Embryonic facial prominence (tissue), 1 donor: ENCODE measurements at regions not wholly inside any gene's neighbourhood (a gene's known extent, or its start where the extent isn't known, plus 50 kb on each side); places are given as distances from the start of the nearest gene placed in this dataset.
"Not testable (repeated sequence)": the region's sequence is repeated elsewhere in the genome, so short reads cannot be mapped to it uniquely, and the experiment has no call there.

Experiments
- DNase-seq: peaks from one replicate; pipeline ENCODE4 v3.0.0-alpha.2; 2016; ENCODE audit errors: extremely low spot score

GRCh38 chr2:125593036-125593435 is 1062.9 kb upstream of the GYPC start:
- DNase-seq: no peak

GRCh38 chr2:125596612-125597011 is 1059.3 kb upstream of the GYPC start:
- DNase-seq: no peak

- DNase-seq: no peak
These were observed 1040.5 kb upstream of the GYPC start for GRCh38 chr2:125615438-125615837.

GRCh38 chr2:125630377-125630776 is 1025.6 kb upstream of the GYPC start:
- DNase-seq: no peak

- DNase-seq: no peak
These were observed 1021.3 kb upstream of the GYPC start for GRCh38 chr2:125634662-125635061.

GRCh38 chr2:125638345-125638744 is 1017.6 kb upstream of the GYPC start:
- DNase-seq: no peak

GRCh38 chr2:125642032-125642431 is 1013.9 kb upstream of the GYPC start:
- no peak for DNase-seq

GRCh38 chr2:125643128-125643527 is 1012.8 kb upstream of the GYPC start:
- no peak for DNase-seq

GRCh38 chr2:125643585-125643984 is 1012.4 kb upstream of the GYPC start:
- DNase-seq: no peak

GRCh38 chr2:125644257-125644656 is 1011.7 kb upstream of the GYPC start:
- DNase-seq: no peak

GRCh38 chr2:125652280-125652679 is 1003.7 kb upstream of the GYPC start:
- DNase-seq: no peak

GRCh38 chr2:125654226-125654625 is 1001.7 kb upstream of the GYPC start:
- DNase-seq: no peak

GRCh38 chr2:125656190-125656589 is 999.8 kb upstream of the GYPC start:
- DNase-seq: no peak

- DNase-seq: no peak
These were observed 997.4 kb upstream of the GYPC start for GRCh38 chr2:125658583-125658982.

GRCh38 chr2:125660369-125660768 is 995.6 kb upstream of the GYPC start:
- DNase-seq: not testable (repeated sequence)

GRCh38 chr2:125667630-125668029 is 988.3 kb upstream of the GYPC start:
- no peak for DNase-seq

GRCh38 chr2:125679903-125680302 is 976.1 kb upstream of the GYPC start:
- no peak for DNase-seq

- no peak for DNase-seq
These were observed 975.1 kb upstream of the GYPC start for GRCh38 chr2:125680809-125681208.

GRCh38 chr2:125681576-125681975 is 974.4 kb upstream of the GYPC start:
- DNase-seq: no peak

GRCh38 chr2:125681976-125682805 is 973.8 kb upstream of the GYPC start:
- DNase-seq: no peak

GRCh38 chr2:125684256-125684655 is 971.7 kb upstream of the GYPC start:
- DNase-seq: no peak

- no peak for DNase-seq
These were observed 971.0 kb upstream of the GYPC start for GRCh38 chr2:125684932-125685331.

- DNase-seq: no peak
These were observed 959.4 kb upstream of the GYPC start for GRCh38 chr2:125696560-125696959.

- no peak for DNase-seq
These were observed 957.7 kb upstream of the GYPC start for GRCh38 chr2:125698280-125698679.
